HPDE6-E6E7 (cell line): ENCODE measurements at regions not wholly inside any gene's neighbourhood (a gene's known extent, or its start where the extent isn't known, plus 50 kb on each side); places are given as distances from the start of the nearest gene placed in this dataset.

Experiments used
- DNase-seq: peaks from one replicate; pipeline ENCODE4 v3.0.0; 2011; ENCODE audit warnings: missing footprints; ENCODE audit errors: extremely low spot score

GRCh38 chr10:47190802-47191450, 109.1 kb upstream of the GDF10 start:
- no peak for DNase-seq

DNA sequence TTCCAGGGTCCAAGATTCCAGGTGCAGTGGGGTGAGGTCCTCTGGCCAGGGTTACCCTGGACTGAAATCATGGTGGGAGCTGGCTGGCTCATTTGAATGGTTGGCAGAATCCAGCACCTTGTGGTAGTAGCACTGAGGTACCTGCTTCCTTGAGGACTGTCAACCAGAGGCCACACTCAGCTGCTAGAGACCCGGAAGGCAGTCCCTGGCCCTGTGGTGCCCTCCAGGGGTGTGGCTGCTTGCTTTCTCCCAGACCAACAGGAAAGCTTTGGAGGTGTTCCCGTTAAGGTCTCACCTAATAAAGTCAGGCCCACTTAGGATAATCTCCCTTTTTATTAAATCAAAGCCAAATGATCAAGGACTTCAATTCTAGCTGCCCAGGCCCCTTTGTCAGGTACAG, 107.7 kb upstream of the GDF10 start:
- no peak for DNase-seq

DNA sequence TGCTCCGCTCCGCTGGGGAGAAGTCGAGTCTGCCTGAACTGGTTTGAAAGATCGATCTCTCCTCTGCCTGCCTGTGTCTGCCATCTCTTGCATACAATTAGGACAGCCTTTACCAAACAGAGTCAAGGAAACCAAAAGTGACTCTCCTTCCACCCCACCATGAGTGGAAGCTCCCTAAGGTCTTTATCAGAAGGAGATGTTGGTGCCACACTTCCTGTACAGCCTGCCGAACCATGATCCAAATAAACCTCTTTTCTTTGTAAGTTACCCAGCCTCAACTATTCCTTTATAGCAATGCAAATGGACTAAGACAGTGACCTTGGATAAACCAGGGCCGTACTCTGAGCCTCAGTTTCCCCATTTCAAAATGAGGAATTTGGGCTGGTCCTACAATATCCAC, 106.3 kb upstream of the GDF10 start:
- no peak for DNase-seq

- DNase-seq, result no peak
Observed at GRCh38 chr10:47195274-47195885, 104.6 kb upstream of the GDF10 start.

GRCh38 chr10:47196691-47197090, 103.3 kb upstream of the GDF10 start:
- DNase-seq, result no peak

- no peak for DNase-seq
Observed at GRCh38 chr10:47198221-47198620, 101.8 kb upstream of the GDF10 start.

DNA sequence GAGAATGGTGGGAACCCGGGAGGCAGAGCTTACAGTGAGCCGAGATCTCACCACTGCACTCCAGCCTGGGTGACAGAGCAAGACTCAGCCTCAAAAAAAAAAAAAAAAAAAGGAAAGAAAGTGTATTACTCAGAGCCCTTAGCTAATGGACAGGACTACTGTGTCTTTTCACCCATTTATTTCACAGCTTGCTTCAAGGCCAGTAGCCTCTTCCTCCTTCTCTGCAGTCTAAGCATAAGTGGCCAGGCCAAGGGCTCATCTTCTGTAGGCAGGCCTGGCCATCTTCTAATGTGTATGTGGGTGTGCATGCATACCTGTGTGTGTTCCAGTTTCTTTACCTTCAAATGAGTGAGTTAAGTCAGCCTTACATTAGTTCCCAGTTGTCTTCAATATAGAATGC, 94.8 kb upstream of the GDF10 start:
- no peak for DNase-seq

DNA sequence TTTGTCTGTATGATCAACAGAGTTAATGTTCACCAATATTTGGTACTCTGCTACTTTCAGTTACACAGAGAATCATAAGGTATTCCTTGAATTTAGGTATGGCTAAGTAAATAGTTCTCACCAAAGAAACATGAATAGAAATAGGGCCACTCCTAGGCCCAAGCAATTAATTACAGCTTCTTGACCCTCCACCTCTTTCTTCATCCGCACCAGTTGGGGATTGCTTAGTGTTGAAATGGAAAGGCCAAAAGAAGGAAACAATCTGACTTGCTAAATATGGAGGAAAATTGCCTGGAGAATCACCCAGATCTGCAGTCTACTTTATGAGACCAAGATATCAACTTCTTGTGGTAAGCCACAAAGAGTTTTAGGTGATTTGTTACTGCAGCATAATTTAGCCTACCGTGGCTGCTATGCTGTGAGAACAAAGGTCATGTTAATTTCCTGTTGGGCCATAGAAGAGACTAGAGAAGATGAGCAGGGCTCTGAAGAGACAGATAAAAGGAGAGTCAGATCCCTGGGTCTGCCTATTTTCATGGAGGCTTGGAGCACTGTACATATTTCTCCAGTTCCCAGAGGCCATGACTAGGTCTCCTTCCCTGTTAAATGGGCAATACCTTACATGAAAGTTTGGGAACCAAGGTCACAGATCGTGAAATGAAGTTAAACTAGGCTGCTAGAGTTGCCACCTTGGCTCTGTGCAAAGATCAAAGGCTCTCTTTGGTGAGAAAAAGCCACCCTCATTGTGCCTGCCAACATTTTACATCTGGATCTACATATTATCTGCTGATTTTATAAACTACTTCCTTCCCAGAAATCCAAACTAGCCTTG, 93.3 kb upstream of the GDF10 start:
- no peak for DNase-seq

GRCh38 chr10:47207281-47207615, 92.7 kb upstream of the GDF10 start:
- no peak for DNase-seq

GRCh38 chr10:47207894-47208469, 92.0 kb upstream of the GDF10 start:
- no peak for DNase-seq

- no peak for DNase-seq
Observed at GRCh38 chr10:47209466-47209865, 90.5 kb upstream of the GDF10 start.

DNA sequence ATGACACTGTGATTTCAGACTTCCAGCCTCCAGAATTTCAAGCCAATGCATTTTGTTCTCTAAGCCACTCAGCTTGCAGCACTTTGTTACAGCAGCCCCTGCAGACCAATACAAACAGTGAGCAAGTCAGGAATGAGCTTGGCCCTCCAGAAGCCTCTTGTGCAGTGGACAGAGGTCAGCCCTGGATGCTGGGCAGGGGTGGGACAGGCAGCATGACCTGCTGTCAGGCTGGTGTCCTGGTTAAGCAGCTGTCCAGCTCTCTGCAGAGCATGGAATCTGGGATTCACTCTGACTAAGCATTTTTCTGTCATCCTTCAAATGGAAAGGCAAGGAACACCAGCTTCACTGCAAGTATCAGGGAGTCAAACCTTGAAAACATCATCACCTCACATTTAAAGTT, 85.5 kb upstream of the GDF10 start:
- no peak for DNase-seq

DNA sequence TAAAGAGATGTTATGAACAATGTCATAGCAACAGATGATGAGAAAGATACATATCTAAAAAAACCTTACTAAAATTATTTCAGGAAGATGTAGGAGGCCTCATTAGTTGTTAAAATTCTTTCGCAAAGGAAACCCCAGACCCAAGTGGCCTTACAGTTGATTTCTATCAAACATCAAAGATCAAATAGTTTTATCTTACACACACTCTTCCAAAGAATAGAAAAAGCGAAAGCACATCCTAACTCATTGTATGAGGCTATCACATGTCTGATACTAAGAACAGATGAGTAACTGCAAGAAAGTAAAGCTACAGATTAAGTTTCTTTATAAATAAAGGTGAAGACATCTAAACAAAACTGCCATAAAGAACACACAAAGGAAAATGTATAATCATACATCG, 82.9 kb upstream of the GDF10 start:
- DNase-seq, result no peak

- no peak for DNase-seq
Observed at GRCh38 chr10:47218803-47219202, 81.2 kb upstream of the GDF10 start.

DNA sequence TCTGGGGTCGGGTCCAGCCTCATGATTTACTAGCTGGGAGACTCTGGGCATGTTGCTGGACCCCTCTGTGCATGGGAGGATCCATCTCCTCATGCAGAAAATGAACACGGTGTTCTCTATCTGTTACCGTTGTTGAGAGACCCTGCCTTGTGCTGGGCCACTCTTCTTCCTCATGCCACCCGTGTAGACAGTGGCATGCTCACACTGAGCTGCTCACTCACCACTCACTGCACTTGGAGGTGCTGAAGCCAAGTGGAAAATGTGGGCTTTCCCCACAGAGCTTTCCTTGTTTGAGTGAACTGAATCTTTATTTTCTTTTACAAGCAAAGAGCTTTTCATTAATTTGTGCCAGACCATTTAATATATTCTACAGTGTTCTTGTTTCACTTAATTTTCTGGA, 77.5 kb upstream of the GDF10 start:
- no peak for DNase-seq

DNA sequence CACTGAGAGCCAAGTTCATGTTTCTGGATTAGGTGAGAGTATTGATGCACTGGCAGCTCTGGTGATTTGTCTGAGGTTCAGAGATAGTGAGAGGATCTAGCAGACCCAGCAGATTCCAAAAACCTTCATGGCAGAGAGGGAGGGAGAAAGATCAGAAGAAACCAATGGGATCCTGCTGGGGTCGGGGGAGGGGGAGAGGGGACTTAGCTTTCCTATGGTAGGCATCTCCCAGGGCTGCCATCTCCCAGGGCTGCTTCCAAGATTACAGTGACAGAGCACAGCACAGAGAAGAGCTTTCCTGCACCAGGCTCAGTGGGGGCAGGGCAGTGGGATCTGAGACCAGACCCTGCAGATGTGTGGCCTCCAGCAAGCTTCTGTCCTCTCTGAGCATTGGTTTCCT, 76.8 kb upstream of the GDF10 start:
- DNase-seq, result no peak

DNA sequence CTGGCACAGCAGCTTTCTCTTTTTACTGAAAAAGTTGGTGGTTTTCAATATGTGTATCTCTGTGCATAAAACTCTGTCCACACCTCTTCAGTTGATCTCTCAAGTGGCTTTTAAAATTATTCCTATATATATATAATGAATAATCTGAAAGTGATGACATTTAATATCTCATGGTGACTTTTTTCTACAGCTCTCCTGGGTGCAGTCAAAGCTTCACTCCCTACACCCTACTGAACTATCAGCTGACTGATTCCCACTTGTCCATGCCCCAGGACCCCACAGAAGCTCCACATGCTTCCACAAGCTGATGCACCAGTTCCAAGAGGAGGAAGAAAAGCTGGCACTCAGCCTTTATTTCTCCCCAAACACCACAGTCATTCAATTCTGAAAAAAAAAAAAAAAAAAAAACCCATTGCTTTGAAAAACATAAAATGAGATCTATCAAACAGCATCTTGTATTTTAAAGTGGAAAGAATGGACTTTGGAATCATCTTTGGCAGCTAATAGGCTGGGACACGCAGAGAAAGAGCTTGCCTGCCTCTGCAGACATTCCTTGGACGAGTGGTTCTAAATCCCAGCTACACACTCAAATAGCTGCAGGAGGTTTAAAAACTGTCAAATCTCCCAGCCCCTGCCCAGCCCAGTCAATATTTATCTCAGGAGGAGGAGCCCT, 75.3 kb upstream of the GDF10 start:
- no peak for DNase-seq

DNA sequence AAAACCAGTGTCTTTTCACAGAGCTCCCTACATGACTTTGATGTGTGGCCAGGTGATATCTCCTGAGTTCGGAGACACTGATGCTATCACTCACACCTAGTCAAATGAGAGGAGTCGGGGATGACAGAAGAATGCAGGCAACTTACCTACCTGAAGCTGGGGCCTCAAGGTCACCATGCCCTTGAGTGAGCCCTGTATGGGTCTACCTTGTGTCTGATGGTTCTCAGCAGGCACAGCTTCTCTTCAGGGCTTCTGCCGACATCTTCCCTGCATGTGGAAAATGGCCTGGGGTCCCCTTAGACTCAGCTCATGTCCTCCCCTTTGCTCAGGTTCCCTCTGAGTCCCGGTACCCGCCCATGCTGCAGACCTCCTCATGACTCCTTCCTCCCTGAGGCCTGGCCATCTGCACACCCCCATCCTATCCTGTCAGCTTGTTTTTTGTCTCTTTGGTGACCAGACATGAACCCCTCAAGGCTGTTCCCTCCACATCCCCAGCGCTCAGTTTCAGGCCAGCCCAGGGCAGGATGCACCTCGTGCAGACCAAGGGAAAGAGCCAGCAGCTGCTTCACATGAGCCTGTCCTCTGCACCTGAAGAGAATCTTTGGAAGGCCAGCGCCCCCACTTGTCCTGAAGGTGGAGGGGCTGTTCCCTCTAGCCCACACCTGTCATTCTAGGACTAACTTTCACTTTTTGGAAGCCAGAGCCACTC, 74.6 kb upstream of the GDF10 start:
- DNase-seq, result no peak

DNA sequence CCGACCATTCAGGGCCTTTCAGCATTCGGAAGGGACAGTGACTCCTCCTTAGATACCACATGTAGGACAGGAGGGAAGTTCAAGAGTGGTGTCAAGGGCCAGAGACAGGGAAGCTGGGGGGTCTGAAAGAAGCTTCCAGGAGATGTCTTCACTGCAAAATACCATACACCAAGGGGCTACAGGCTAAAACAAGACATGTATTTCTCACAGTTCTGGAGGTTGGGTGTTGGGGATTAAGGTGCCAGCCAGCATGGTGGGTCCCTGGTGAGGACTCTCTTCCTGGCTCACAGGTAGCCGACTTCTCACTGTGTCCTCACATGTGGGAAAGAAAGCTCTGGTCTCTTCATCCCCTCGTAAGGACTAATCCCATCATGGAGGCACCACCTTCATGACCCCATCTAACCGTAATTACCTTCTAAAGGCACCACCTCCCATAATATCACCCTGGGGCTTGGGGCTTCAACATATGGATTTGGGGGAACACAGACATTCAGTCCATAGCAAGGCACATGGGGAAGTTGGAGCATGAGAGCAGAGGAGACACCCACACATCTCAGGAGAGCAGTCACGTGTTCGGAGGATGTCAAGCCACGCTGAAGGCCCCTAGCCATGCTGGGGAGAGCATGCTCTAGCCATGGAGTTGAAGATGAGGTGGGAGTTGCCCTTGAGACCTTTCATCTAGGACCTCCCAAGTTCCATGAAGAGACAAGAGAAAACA, 73.9 kb upstream of the GDF10 start:
- DNase-seq, result no peak

GRCh38 chr10:47230482-47230881, 69.5 kb upstream of the GDF10 start:
- no peak for DNase-seq

- DNase-seq, result no peak
Observed at GRCh38 chr10:47230957-47231356, 69.0 kb upstream of the GDF10 start.
